Left ventricle myocardium inferior (tissue), 1 donor: ENCODE measurements at regions not wholly inside any gene's neighbourhood (a gene's known extent, or its start where the extent isn't known, plus 50 kb on each side); places are given as distances from the start of the nearest gene placed in this dataset.

Experiments used
- DNase-seq: peaks from one replicate; pipeline ENCODE4 v3.0.0-alpha.2; 2020
- H3K27ac ChIP-seq: fragments of 200-600 bp; replicated peaks from 2 replicates; pipeline ENCODE4 v1.8.0; 2021
- H3K27me3 ChIP-seq: fragments of 200-600 bp; 2 replicates; pipeline ENCODE4 v1.8.0; 2021; ENCODE audit warnings: low read depth
- H3K36me3 ChIP-seq: fragments of 200-600 bp; 2 replicates; pipeline ENCODE4 v1.8.0; 2021
- H3K4me1 ChIP-seq: fragments of 200-600 bp; 2 replicates; pipeline ENCODE4 v1.8.0; 2021
- H3K4me3 ChIP-seq: fragments of 200-600 bp; 2 replicates; pipeline ENCODE4 v1.8.0; 2021; ENCODE audit warnings: mild to moderate bottlenecking, moderate library complexity
- H3K9me3 ChIP-seq: fragments of 200-600 bp; replicated peaks from 2 replicates; pipeline ENCODE4 v1.8.0; 2021
- CTCF ChIP-seq: fragments of 200-600 bp; IDR thresholded peaks from 2 replicates; pipeline ENCODE4 v1.8.0; 2021; ENCODE audit warnings: antibody characterized with exemption, mild to moderate bottlenecking, borderline replicate concordance
- intact Hi-C: fragments of 100-400 bp; cut with micrococcal nuclease; formaldehyde crosslinking; loops from one replicate; pipeline ENCODE4 v1.11.0; 2022
- donor health status: DM: no; HTN: yes; CAD: no; lungs with severe emphysema.

GRCh38 chr17:72303787-72304733, 183.2 kb downstream of the SOX9 start:
- Histone ChIP-seq H3K4me3 (no peak overlapping the region), H3K27me3 (peaks cover 50% of the 10 kb centered on the region), H3K36me3 (no peaks in the 10 kb centered on the region), H3K4me1 (no peaks in the 10 kb centered on the region), H3K9me3 (no peaks in the 10 kb centered on the region), H3K27ac (no peak overlapping the region)
- no peak for TF ChIP-seq CTCF
- intact Hi-C loops = no loop called here
- DNase-seq = no peak

- Histone ChIP-seq H3K27me3 (peaks cover 51% of the 10 kb centered on the region), H3K4me1 (no peaks in the 10 kb centered on the region), H3K27ac (no peak overlapping the region), H3K9me3 (no peaks in the 10 kb centered on the region), H3K36me3 (no peaks in the 10 kb centered on the region), H3K4me3 (no peak overlapping the region)
- intact Hi-C loops = no loop called here
- DNase-seq = no peak
- TF ChIP-seq CTCF = no peak
Measured at GRCh38 chr17:72304859-72305258, 184.0 kb downstream of the SOX9 start.

GRCh38 chr17:72305472-72305871, 184.7 kb downstream of the SOX9 start:
- Histone ChIP-seq H3K4me3 (no peak overlapping the region), H3K9me3 (no peaks in the 10 kb centered on the region), H3K36me3 (no peaks in the 10 kb centered on the region), H3K27ac (peak overlapping the region; percentile 40), H3K27me3 (peaks cover 53% of the 10 kb centered on the region), H3K4me1 (no peaks in the 10 kb centered on the region)
- DNase-seq = no peak
- intact Hi-C loops = no loop called here
- no peak for TF ChIP-seq CTCF

GRCh38 chr17:72306037-72306436, 185.2 kb downstream of the SOX9 start:
- peak; percentile 33 for DNase-seq
- Histone ChIP-seq H3K4me1 (no peaks in the 10 kb centered on the region), H3K27me3 (peaks cover 57% of the 10 kb centered on the region), H3K27ac (peak overlapping the region; percentile 40), H3K9me3 (no peaks in the 10 kb centered on the region), H3K4me3 (no peak overlapping the region), H3K36me3 (no peaks in the 10 kb centered on the region)
- intact Hi-C loops = no loop called here
- no peak for TF ChIP-seq CTCF

- no peaks in the 10 kb centered on the region for H3K9me3 ChIP-seq
- intact Hi-C loops = no loop called here
- no peak for TF ChIP-seq CTCF
- H3K4me3 ChIP-seq = no peak overlapping the region
- no peak overlapping the region for H3K27ac ChIP-seq
- DNase-seq = no peak
- H3K36me3 ChIP-seq = no peaks in the 10 kb centered on the region
- H3K27me3 ChIP-seq = peaks cover 73% of the 10 kb centered on the region
- H3K4me1 ChIP-seq = no peaks in the 10 kb centered on the region
Measured at GRCh38 chr17:72307836-72308235, 187.0 kb downstream of the SOX9 start.
